NOMO-1 (cell line): ENCODE measurements at regions not wholly inside any gene's neighbourhood (a gene's known extent, or its start where the extent isn't known, plus 50 kb on each side); places are given as distances from the start of the nearest gene placed in this dataset.
"Not testable (repeated sequence)": the region's sequence is repeated elsewhere in the genome, so short reads cannot be mapped to it uniquely, and the experiment has no call there.

Source experiments
- DNase-seq, 2 experiments: peaks; one replicate each; lab custom pipeline; 2025; ENCODE audit not compliant: unreplicated experiment in 2 of 2; lab: John Stamatoyannopoulos, UW

GRCh38 chr1:192862271-192862670 lies 53.4 kb downstream of the RGS2 start:
- DNase-seq = no peak

DNA sequence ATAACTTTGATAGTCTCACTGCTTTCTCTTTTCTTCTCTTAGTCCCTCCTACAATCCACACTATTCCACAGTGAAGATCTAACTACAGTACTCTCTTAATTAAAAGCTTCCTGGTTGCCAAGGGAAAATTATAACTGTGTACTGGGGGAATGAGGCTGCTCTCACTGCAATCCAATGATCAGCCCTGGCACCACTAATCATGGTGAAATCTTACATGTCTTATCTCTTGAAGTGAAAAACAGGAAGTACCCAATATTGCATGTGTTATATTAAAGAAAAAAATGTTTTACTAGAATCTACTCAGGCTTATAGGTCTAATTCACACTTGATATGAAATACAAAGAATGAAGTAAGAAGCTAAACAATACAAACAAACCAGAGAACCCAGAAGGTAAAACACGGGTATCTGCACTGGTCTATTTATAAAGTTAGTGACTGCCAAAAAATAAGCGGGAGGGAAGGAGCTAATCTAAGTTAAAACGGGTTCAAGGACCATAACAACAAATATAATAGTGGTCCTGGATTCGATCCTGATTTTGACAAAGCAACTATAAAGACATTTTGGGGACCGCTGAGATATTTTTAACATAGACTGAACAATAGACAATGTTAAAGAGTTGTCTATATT lies 57.5 kb downstream of the RGS2 start:
- DNase-seq = peak; percentile 9 to 69

- no peak for DNase-seq
Observed at GRCh38 chr1:192867180-192867579, 58.3 kb downstream of the RGS2 start.

DNA sequence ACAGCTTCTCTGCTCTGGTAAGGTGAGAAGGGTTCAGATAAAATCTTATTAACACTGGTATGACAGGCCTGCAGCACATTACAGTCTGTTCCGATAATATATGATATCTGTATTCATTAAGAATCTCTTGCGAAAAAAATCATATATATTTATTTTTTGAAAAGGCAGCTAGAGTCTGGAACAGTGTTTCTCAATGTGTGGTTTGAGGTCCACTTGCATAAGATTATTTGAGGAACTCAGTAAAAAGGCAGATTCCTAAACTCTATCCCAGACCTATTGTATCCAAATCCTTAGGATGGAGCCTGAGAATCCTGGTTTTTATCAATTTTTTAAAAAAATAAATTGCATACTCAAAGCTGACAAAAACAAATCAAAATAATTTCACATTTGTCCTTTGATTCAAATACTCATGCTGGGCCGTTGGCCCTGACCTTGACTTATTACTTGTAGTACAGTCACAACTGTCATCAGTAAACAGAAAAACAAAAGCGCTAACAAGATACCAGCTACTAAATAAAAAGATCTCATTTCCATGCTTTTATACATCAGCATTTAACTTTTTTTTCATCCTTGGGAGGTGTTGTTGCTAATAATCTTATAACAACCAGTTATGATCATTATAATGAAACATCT lies 60.6 kb downstream of the RGS2 start:
- DNase-seq = peak; percentile 25 to 67

DNA sequence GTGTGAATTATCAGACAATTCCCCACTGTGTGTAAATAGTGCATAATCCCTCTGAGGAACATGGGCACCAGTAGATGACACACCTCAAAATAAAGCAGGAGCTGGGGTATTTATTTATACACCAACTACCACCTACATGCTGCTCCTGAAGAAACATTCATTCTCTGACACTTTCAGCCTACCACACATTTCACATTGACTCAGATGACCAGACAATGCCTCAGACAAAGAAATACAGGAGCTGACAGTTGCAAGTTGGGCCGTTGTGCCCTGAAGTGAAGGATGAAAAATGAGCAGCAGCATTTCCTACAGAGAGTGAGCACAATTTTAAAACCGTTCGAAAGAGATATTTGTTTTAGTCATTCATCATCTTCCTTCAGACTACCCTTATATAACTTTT lies 63.2 kb downstream of the RGS2 start:
- DNase-seq = no peak

GRCh38 chr1:192873836-192874235 lies 65.0 kb downstream of the RGS2 start:
- no peak for DNase-seq

GRCh38 chr1:192876633-192877032 lies 67.8 kb downstream of the RGS2 start:
- DNase-seq = no peak

GRCh38 chr1:192877283-192877886 lies 68.5 kb downstream of the RGS2 start:
- DNase-seq = peak; percentile 80 to 85

DNA sequence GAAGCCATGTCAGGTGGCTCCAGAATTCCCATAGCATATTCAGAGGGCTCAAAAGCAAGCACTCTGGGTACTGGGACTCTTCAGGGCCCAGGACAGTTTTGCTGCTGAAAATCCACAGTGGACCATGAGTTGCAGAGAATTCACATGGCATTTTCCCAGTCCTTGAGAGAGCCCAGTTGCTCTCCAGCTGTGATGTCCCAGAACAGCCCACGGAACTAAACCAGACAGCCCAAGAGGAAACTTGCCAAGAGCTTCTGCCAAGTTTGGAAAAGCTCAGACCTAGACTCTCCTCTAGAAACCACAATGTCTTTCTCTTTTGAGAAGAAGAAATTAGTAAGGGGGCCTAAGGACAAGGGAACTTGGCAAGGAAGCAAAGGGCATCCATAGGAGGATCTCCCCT lies 69.4 kb downstream of the RGS2 start:
- no peak for DNase-seq

DNA sequence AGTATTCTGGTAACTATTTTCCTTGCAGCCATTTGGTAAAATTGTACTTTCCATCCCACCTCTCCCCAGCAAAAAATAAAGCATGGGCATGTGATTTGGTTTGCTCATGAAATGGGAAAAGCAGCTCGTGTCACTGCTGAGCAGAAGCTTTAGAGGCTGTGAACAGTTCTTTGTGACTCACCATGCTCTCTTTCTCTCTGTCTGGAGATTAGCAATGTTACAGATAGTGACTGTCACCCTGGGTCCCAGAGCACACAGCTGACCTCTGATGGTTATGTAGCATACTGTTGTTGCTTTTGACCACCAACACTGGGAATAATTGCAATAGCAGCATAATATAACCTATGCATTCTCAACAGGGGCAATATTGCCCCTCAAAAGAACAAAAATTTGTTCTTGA lies 70.6 kb downstream of the RGS2 start:
- DNase-seq = no peak

DNA sequence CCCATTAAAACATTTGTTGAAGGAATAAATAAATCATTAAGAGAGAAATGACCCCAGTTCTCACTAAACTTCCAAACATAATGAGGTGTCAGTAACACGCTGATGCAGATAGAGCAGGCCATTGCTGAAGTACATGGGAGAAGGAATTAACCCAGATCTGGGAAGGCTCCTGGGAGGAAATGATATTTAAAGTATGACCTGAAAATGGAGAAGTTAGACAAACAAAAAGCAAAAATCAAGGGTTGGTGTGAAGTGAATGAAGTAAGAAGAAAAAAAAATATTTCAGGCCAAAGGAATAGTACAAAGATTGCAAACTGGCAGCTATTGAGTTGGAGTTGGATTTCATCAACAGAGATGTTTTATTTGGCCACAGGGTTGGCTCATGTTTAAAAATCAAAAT lies 71.4 kb downstream of the RGS2 start:
- DNase-seq = no peak

DNA sequence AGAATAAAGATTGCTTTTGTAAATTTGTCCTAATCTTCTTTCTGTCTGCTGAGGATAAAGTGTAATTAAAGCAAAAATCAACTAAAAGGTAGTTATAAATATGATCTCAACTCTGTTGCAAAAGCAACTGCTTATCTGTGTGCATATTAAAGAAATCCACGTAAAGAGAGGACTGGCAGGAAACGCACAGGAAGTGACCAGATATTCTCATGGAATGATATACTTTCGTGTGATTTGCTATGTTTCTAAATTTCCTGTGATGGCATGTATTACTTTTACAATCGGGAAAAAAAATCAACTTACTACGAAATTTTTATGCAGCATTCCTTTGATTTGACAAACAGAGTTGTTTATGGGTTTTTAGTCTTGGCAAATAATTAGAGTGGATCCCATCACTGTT lies 75.4 kb downstream of the RGS2 start:
- DNase-seq = no peak

DNA sequence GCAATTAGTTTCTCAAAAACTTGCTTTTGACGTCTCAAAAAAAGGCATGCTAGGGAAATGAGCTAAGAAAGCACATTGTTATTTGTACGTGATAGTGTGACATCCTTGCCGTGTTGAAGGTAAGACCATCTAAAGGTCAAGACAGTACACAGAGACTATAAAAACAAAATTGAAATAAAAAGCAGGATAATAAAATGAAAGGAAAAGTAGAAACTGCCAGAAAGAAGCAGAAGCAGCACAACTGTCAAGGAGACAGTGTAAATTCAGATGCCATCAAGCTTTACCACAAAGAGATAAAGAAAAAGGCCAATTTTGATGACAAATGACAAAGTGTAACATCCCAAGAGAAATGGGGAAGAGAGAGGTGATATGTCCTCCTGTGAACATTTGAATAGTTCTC lies 76.5 kb downstream of the RGS2 start:
- DNase-seq = not testable (repeated sequence)

DNA sequence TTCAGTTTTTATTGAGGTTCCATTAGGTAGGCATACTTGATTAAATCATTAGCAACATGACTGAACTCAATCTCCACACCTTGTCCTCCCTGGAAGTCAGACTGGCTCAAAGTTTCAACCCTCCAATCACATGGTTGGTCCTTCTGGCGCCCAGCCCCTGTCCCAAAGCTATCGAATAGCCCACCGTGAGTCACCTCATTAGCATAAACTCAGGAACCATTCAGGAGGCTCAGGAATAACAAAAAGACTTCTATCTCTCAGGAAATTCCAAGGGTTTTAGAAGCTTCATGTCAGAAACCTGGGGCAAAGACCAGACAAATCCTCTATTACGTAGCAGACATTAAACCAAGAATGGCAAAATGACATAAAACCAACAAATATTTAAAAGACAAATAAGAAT lies 78.6 kb downstream of the RGS2 start:
- no peak for DNase-seq

GRCh38 chr1:192888574-192888973 lies 79.7 kb downstream of the RGS2 start:
- DNase-seq = no peak

- DNase-seq = no peak
Observed at GRCh38 chr1:192889082-192889481, 80.2 kb downstream of the RGS2 start.

DNA sequence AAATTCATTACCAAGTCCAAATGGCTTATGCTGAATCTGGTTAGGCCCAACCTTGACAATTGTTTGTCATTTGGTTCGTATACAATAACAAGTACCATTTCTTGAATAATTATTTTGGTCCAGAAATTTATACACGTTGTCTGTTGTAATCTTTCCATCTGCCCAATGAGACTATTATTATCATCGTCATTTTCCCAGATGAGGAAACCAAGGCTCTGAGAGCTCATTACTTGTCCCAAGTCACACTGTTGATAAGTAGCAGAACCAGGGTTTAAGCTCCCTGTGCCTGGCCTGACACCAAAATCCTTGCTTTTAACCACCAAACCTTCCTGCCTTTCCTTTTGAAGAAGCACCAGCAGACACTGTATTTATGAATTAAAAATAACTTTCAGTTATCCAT lies 81.3 kb downstream of the RGS2 start:
- DNase-seq = no peak

- no peak for DNase-seq
Observed at GRCh38 chr1:192892934-192893333, 84.1 kb downstream of the RGS2 start.

DNA sequence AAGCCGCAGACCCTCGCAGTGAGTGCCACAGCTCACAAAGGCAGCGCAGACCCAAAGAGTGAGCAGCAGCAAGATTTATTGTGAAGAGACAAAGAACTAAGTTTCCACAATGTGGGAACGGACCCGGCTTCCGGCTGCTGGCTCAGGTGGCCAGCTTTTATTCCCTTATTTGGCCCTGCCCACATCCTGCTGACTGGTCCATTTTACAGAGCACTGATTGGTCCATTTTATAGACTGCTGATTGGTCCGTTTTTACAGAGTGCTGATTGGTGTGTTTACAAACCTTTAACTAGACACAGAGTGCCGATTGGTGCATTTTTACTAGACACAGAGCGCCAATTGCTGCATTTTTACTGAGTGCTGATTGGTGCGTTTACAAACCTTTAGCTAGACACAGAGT lies 86.6 kb downstream of the RGS2 start:
- DNase-seq = not testable (repeated sequence)

GRCh38 chr1:192896376-192896775 lies 87.5 kb downstream of the RGS2 start:
- no peak for DNase-seq

DNA sequence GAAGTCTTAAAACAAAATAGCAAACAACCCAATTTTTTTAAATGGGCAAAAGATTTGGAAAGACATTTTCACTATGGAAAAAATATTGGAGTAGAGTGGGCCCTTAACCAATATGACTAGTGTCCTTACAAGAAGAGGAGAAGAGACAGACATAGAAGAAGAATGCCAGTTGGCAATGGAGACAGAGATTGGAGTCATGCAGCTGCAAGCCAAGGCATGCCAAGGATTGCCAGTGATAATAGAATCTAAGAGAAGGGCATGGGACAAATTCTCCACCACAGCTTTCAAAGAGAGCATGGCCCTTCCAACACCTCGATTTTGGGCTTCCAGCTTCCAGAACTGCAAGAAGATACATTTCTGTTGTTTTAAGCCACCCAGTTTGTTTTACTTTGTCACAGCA lies 92.7 kb downstream of the RGS2 start:
- DNase-seq = no peak

GRCh38 chr1:192903142-192903541 lies 94.3 kb downstream of the RGS2 start:
- no peak for DNase-seq
